GM19467 (cell line): ENCODE measurements at regions not wholly inside any gene's neighbourhood (a gene's known extent, or its start where the extent isn't known, plus 50 kb on each side); places are given as distances from the start of the nearest gene placed in this dataset.
"Not testable (repeated sequence)": the region's sequence is repeated elsewhere in the genome, so short reads cannot be mapped to it uniquely, and the experiment has no call there.

Experiments
- ATAC-seq: cut with Tn5 transposase; IDR thresholded peaks from one replicate; pipeline ENCODE4 v1.9.1; 2021; ENCODE audit warnings: mild to moderate bottlenecking, moderate library complexity; ENCODE audit not compliant: unreplicated experiment

DNA sequence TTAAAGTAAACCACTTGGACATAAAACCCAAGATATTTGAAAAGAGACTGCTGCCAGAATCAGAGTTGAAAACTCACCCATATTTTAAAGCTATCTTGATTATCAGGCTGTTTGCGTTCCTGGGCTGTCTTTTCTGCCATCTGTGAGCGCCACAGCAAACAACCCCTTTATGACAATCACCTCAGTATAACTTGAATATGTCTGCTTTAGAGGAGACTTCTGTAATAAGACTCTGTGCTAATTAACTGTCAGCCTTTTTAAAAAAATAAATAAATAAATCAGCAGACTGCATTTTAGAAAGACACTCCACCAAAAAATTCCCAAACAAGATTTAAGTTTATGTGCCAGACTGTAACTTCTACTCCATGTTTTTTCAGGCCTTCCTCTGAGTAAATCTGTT, 375.7 kb upstream of the CCNH start:
- no peak for ATAC-seq

- no peak for ATAC-seq
Measured at GRCh38 chr5:87787625-87788256, 375.0 kb upstream of the CCNH start.

DNA sequence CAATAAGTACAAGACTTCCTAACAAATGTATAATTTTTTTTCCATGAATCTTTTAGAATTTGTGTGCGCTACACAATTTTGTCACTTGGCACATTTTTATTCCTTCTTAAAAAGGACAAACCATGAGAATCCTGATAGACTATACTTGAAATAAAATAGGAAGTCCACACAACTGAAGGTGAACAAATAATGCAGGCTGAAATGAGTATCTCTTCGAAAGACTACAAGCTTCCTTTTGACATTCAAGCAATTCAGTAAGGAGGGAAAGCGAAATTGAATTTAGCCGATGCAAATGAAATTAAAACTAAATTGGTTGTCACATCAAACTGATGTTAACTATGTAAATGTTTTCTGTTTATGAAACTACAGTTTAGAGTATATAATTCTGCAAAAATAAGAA, 374.4 kb upstream of the CCNH start:
- ATAC-seq = no peak

GRCh38 chr5:87786471-87786870, 373.7 kb upstream of the CCNH start:
- no peak for ATAC-seq

DNA sequence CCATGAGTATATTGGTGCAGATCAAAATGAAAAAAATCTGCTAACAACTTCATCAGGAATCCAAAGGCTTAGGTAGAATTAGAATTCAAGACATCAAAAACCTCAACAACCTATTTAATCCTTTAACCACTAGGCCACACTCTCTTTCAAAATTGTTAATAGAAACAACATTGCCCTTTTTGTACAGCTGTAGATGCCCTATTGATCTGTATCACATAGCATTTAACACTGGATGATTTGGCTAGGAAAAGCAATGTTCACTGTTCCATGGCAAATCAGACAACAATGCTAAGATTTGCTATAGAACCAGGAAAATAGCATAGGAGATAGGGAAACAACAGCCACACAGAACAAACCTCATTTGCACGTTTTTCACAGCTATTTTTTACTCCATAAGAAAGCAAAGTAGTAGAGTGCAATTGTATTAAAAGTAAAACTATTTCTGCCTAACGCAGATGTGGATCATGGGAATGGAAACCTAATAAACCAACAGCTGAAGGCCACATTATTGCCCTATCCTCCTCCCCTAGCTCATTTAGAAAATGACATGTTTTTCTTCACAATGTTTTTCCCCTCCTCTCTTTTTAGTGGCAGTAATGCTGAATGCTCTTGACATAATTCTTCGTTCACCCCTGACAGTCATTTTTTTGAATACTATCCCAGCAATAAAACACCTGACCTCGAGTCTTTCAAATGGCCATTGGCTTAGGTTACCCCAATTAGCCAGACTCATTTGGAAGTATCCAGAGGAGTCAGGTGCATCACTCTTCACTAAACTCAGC, 373.0 kb upstream of the CCNH start:
- ATAC-seq = no peak

DNA sequence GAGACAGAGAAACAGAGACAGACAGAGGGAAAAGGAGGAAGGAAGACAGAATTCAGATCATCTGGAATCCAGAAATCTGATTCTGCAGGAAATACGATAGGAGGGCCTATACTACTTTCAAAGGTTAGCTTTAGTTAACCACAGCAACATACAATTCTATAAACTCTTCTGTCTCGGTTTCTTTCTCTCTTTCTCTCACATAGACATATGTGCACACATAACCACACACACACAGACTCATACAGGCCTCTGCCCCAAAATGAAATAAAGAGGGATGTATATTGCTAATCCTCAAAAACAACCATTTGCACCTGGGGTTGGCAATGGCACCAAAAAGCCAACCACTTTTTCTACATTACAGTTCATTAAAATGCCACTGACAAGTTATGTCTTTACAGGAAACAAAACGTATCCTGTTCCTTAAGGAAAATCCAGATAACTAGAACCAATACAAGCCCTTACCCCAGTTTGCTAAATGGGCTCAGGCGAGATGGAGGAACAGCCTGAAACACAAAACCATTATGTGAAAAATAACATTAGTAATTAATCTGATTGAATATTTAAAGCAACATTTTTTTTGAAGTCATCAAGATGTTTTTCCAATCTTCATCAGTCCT, 372.3 kb upstream of the CCNH start:
- no peak for ATAC-seq

- no peak for ATAC-seq
Measured at GRCh38 chr5:87784311-87784710, 371.6 kb upstream of the CCNH start.

GRCh38 chr5:87782916-87783315, 370.2 kb upstream of the CCNH start:
- ATAC-seq = no peak

GRCh38 chr5:87781976-87782375, 369.2 kb upstream of the CCNH start:
- no peak for ATAC-seq

GRCh38 chr5:87780831-87781760, 368.4 kb upstream of the CCNH start:
- ATAC-seq = peak; percentile 100

DNA sequence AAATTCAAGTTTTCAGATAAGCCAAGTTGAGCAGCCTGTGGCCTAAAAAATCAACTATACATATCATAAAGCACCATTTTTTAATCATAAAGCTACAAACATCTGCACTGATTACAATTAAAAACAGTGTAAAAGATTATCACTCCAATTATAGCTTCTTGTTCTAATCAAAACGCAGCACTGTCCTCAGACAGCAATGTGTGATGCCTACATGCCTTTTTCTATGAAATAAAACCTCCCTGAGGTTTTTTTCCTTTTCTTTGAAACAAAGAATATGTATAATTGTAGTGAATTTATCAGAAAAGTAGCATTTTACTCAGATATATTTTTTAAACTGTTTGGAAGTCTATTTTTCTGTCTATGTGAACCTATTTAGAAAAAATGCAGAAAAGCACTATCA, 366.1 kb upstream of the CCNH start:
- ATAC-seq = no peak

DNA sequence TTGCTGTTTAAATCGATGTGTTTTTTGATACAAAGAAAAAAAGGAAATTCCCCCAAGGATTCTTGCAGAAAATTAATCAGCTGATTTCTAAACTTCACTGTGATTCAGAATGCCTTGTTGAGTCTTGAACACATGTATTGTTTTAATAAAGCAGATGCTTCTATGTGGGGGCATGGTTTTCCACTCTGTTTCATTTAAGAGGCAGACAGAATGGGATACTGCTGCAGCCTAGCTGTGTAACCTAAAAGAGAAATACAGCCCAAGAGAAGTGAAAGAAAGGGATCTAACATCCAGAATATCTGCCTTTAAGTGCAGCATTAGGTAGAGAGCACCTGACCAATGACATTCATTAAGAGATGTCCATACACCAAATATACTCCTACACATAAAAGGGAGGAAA, 365.1 kb upstream of the CCNH start:
- ATAC-seq = no peak

DNA sequence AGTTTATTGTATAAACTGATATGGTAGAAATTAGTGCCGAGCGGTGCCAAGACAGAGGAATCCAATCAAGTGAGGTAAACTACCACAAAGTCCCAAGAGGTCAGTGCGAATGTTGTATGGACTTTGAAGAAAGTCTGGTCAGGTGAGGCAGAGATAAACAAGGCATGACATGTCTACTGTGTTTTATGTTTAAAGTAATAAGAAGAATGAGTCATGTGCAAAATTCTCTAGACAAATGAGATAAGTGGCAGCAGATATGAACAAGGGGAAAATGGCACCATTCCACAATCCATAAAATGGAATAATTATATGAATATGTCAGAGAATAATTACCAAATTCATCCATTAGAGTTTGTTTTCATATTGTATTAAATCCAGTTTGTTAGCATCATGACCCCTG, 364.1 kb upstream of the CCNH start:
- no peak for ATAC-seq

GRCh38 chr5:87776302-87776701, 363.6 kb upstream of the CCNH start:
- ATAC-seq = not testable (repeated sequence)

GRCh38 chr5:87775228-87775627, 362.5 kb upstream of the CCNH start:
- ATAC-seq = no peak

- no peak for ATAC-seq
Measured at GRCh38 chr5:87774804-87775203, 362.1 kb upstream of the CCNH start.

DNA sequence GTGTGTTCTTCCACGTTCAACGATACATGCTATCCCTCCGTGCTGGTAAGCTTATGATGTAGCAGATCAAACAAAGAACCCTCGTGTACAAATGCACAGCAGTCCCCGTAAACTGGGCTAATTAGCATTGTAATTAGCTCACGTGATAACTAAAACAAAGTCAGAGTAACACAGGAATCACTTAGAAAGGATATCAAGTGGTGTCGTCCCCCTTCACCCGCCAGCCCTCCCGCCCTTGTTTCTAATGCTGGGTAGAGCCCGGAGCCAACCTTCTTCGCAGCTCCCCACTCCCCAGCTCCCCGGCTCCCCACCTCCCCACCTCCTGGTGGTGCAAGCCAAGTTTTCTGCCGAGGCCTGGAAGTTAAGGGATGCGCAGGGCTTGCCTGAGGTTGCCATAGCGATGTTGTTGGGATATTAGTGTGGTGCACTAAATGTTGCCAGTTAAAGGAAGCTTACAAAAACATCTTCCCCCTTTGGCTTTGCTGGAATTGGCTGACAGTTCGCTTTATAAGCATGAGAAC, 357.9 kb upstream of the CCNH start:
- ATAC-seq = no peak

DNA sequence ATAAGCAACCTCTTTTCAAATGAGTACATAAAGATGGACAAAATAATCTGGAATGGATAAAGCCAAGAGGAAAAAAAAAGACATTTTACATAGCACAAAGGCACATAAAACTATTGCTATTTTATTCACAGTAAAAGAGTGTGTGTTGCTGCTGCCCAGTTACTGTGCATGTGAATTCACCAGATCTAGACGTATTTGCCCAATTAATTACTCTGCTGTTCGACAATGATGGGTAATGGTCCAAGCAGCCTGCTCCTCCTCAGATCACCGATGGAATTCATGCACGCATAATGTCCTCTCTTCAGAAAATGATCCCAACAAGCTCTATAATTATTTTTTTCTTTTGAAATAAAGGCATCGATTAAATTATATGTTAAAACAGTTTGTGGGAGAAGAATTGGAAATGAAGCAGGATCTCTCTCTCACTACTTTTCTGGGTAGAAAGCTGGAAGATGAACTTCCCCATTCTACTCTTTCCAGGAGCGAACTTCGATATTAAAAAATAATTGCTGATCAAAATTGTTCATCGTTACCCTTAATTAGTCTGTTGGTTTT, 357.4 kb upstream of the CCNH start:
- ATAC-seq = no peak

- ATAC-seq = no peak
Measured at GRCh38 chr5:87769157-87769556, 356.4 kb upstream of the CCNH start.

GRCh38 chr5:87768190-87768589, 355.5 kb upstream of the CCNH start:
- ATAC-seq = no peak

GRCh38 chr5:87765009-87765408, 352.3 kb upstream of the CCNH start:
- ATAC-seq = no peak
